Fibroblast of villous mesenchyme (primary cell): ENCODE measurements at regions not wholly inside any gene's neighbourhood (a gene's known extent, or its start where the extent isn't known, plus 50 kb on each side); places are given as distances from the start of the nearest gene placed in this dataset.

Source experiments
- DNase-seq: peaks from one replicate; pipeline ENCODE4 v3.0.0-alpha.2; 2010; ENCODE audit warnings: low read depth
- H3K4me3 ChIP-seq: 2 replicates; pipeline ENCODE4 v1.5.1; 2011; ENCODE audit warnings: low read depth, mild to moderate bottlenecking, low read length
- TF ChIP-seq, protein P1 (sequence below): IDR thresholded peaks from 2 replicates; pipeline ENCODE4 v1.5.1; 2012; ENCODE audit warnings: low read depth, mild to moderate bottlenecking, low read length; ENCODE audit not compliant: insufficient read depth

DNA sequence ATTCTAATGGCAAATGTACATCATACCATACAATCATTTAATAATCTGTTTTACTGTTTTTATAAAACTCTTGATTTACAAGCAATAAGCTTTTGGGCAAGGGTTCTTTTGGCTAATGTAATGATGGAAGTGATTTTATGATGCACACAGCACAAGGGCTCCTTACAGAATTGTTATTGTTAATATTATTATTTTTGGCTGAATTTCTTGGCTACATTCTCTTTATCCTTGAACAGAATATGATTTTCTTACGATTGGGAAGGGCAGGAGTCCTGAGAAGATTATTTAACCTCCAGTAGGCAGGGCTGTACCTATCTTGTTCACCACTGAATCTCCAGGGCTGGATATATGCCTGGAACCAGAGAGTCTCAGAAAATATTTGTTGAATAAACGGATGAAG lies 70.4 kb upstream of the ARHGAP20 start:
- TF ChIP-seq, protein P1, sequence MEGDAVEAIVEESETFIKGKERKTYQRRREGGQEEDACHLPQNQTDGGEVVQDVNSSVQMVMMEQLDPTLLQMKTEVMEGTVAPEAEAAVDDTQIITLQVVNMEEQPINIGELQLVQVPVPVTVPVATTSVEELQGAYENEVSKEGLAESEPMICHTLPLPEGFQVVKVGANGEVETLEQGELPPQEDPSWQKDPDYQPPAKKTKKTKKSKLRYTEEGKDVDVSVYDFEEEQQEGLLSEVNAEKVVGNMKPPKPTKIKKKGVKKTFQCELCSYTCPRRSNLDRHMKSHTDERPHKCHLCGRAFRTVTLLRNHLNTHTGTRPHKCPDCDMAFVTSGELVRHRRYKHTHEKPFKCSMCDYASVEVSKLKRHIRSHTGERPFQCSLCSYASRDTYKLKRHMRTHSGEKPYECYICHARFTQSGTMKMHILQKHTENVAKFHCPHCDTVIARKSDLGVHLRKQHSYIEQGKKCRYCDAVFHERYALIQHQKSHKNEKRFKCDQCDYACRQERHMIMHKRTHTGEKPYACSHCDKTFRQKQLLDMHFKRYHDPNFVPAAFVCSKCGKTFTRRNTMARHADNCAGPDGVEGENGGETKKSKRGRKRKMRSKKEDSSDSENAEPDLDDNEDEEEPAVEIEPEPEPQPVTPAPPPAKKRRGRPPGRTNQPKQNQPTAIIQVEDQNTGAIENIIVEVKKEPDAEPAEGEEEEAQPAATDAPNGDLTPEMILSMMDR = no peak
- no peak for DNase-seq
- no peak overlapping the region for H3K4me3 ChIP-seq

DNA sequence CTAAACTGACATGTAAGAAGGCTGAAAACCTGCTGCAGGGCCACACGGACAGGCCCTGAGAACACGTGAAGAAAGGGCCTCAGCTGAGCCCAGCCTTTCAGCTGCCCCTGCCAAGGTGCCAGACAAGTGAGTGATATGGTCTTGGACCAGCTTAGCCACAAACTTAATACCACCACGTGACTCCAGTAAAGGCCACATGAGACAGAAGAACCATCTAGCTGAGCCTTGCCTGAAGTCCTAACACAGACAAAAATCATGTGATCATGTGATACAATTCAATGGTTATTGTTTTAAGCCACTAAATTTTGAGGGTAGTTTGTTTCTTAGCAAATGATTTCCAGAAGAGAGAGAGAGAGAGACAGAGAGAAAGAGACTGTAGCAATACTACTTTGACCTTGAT lies 66.9 kb upstream of the ARHGAP20 start:
- H3K4me3 ChIP-seq = no peak overlapping the region
- DNase-seq = no peak
- TF ChIP-seq, protein P1 = no peak

DNA sequence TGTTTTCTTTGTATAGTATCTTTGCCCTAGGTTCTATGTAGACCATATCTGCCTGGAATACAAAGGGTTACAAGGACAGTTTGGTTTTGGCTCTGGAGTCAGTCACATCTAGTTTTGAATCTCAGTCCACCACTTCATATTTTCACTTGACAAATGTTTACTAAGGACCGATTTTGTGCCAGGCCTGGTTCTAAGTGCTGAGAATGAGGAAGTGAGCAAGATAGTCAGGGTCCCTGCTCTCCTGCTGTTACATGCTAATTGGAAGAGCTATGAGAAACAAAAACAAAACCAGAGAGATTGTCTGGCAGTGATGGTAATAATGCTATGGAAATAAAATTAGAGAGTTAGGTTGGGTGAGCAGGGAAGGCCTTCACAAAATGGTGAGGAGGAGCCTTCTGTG lies 66.1 kb upstream of the ARHGAP20 start:
- H3K4me3 ChIP-seq = no peak overlapping the region
- TF ChIP-seq, protein P1 = no peak
- no peak for DNase-seq

DNA sequence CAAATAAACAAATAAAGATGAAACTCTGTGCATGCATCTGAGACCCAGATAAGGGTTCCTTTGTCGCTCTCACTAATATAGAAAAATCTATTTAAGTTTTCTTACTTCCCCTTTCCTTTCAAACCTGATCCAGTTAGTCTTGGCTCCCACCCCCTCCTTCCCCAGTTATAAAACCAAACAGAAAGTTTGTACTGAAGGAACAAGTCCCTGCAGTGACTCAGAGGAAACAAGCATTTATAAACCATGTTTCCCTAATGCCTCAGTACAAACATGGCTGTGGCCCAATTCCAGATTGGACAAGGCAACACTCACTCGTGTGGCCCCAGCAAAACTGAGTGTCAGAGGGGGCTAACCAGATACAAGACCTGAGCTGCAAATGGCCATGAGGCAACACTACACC lies 65.5 kb upstream of the ARHGAP20 start:
- H3K4me3 ChIP-seq = no peak overlapping the region
- peak; percentile 61 for DNase-seq
- TF ChIP-seq, protein P1 = no peak

DNA sequence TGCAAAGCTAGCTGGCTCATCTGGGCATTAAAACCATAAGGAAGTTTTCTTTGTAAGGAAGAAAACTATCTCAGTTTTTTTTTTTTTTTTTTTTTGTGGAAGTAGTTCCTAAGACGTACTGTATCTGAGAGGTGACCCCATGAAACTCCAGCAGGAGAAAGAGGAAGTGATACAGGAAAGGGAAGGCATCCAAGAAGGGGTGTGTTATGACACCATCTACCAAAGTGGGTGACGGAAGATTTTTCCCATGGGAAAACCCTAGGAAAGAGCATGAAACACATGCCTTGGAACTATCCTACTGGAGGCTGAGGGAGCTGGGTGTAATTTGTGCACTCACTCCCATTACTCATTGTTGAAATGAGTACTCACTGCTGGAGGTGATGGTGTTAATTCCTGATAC lies 63.8 kb upstream of the ARHGAP20 start:
- H3K4me3 ChIP-seq = no peak overlapping the region
- DNase-seq = no peak
- TF ChIP-seq, protein P1 = no peak

DNA sequence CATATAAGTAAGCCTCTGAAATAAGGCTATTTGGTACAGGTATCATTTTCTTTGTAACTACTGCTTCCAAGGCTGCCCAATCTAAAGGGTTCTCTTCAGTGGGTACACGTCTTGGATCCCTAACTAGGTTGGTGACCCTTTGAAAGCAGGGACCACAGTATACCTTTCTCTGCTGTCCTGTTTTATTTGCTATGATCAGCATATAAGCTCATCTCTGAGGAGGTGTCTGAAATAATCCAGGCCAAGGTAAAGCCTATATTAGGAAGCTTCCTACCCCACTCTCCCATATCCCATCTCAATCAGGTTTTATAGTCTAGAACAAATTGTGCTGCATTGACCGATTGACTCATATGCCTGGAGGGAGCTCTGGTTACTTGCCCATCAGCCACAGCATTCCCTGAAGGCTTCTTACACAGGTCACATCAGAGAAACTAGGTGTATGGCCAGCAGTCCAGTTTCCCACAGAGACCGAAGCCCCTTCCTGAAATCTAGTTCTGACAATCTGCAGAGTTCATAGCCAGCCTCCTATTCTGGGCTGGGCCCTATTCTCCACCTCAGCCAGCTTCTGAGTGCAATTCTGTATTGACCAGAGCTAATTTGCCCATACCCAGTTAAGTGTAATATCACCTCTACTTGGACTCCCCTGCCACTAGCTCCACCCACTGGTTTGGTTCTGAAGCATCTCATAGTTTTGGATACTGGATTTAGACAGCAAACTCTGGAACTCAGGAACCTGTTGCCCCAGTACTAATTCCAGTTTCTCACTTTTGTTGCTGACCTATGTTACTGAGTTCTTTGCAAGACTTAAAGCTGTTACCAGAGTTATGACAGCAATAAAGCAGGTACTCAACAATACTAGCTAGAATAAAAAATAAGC lies 62.1 kb upstream of the ARHGAP20 start:
- no peak for DNase-seq
- TF ChIP-seq, protein P1 = no peak
- H3K4me3 ChIP-seq = no peak overlapping the region
